HG03139 (cell line): ENCODE measurements at regions not wholly inside any gene's neighbourhood (a gene's known extent, or its start where the extent isn't known, plus 50 kb on each side); places are given as distances from the start of the nearest gene placed in this dataset.
"Not testable (repeated sequence)": the region's sequence is repeated elsewhere in the genome, so short reads cannot be mapped to it uniquely, and the experiment has no call there.

Source experiments
- ATAC-seq: cut with Tn5 transposase; IDR thresholded peaks from one replicate; pipeline ENCODE4 v1.9.1; 2021; ENCODE audit not compliant: unreplicated experiment

DNA sequence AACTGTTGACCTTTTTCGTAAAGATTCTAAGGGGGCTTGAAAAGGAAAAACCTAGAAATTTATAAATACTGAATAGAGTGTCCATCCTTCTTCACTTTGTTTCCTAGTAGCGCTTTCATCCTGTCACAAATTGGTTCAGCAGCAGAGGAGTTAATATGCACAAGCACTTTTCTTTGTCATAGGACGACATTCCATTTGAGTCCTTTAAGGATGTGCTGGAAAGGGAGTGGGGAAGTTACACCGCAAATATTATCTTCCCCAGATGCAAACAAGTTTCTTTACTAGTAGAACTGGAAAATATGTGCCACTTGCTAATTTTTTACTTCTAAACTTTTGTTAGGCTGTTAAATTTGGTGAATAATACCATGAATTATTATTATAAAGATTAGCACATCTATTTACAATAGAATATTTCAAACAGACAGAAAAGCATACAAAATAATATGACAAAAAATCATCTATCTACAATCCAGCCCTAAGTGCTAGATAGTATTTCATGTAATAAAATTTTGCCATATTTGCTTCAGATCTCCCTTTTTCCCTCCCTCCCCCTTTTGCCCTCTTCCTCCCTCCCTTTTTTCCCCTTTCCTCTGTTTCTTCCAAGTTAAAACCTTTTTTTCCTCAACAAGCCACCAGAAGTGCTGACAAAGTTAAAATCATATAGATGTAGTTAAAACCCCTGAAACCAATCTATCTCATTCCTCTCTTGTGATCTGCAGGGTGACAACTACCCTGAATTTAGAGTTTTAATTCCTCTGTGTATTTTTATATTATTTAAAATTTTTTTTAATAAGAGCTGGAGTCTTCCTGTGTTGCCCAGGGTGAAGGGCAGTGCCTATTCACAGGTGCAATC is 50.5 kb upstream of the MAP4K3 start:
- ATAC-seq: no peak

DNA sequence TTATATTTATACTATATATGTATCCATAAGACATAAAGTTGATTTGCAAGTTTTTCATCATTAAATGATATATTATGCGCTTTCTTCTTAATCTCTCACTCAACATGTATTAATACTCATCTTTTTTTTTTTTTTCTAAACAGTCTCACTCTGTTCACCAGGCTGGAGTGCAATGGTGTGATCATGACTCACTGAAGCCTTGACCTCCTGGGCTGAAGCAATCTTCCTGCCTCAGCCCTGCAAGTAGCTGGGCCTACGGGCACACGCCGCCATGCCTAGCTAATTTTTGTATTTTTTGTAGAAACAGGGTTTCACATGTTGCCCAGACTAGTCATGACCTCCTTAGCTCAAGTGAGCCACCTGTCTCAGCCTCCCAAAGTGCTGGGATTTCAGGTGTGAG is 51.4 kb upstream of the MAP4K3 start:
- no peak for ATAC-seq

DNA sequence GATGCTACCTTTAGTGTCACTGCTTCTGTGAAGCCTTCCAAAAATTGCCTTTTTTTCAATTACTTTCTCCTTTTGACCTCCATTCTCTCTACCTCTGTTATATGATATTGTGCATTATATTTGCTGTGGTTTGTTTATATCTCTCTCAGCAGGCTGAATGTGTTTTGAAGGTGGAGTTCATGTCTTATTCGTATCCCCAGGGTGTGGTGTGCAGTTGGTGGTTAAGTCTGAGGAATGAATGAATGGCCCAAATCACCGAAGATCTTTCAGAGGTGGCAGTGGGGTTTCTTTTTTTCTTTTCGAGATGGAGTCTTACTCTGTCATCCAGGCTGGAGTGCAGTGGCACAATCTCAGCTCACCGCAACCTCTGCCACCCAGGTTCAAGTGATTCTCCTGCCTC is 53.5 kb upstream of the MAP4K3 start:
- no peak for ATAC-seq

DNA sequence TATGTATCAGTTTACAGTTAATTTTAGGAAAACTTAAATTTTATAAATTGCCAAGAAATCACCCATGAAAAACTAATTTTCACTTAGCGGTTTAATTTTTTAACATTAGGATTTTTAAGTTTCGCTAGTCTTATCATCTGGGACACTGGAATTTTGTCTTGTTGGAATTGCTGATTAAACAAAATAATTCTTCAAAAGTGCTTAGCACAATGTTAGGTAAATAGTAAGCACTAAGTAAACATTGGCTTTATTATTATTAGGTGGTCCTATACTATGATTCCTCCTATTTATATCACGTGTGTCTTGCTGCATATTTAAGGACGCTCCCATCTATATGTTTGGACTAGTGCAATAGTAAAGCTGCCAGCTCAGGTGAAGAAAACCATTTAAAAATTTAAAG is 54.6 kb upstream of the MAP4K3 start:
- peak; percentile 5 for ATAC-seq

DNA sequence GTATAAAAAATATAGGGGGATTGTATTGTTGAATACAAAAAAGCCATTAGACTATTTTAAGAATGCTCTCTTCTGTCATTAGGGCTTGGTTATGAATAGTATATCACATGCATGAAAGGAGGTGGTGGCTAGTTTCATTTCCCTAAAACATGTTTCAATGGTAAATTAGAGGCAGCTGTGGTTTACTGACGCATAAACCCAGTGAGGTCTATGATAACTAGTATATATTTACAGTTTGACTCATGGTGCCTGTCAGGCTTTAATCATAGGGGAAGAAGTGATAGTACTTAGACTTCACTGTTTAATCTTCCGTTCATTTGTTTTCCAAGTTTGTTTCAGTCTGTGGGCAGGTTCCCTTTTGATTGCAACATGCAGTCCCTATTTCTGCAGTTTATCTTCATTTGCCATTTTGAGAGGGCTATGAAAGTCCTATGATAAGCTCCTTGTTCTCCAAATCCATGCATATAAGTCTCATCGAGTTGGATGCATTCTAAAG is 55.1 kb upstream of the MAP4K3 start:
- peak; percentile 94 for ATAC-seq

DNA sequence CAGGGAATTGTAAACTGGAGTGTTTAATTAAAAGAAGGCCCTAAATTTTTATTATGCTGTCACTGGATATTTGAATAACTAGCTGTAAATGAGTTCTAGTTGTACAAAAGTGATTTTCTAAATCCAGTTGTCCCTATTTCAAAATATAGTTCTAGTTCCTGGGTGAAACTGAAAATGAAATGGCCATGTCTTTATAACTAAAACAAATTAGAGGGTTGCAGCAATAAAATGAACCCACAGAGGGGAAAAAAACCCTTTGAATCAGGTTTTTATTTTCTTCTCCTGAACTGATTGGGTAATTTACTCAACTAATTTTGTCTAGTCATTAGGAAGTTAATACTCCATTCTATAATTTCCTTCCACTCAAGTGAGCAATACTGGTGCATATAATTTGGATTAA is 55.6 kb upstream of the MAP4K3 start:
- ATAC-seq: no peak

DNA sequence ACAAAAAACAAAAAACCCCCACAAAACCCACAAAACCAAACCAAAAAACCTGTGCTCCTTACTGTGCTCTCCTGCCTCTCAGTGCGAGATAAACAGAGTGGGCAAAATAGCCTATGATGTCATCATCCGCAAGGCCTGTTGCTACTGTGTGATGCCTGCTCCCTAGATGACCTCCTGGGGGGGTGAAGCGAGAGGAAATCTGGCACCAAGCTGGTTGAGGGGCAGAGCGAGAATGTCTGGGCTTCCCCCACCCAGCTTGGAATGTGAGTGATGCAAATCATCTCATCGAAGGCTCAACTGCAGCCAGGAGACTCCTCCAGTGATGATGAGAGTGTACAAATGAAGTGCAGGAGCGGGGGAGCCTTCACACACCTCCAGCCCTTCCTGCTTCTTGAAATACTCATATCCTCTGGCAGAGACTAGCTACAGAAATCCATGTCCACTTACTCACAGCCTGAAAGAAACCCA is 57.7 kb upstream of the MAP4K3 start:
- peak; percentile 41 for ATAC-seq

DNA sequence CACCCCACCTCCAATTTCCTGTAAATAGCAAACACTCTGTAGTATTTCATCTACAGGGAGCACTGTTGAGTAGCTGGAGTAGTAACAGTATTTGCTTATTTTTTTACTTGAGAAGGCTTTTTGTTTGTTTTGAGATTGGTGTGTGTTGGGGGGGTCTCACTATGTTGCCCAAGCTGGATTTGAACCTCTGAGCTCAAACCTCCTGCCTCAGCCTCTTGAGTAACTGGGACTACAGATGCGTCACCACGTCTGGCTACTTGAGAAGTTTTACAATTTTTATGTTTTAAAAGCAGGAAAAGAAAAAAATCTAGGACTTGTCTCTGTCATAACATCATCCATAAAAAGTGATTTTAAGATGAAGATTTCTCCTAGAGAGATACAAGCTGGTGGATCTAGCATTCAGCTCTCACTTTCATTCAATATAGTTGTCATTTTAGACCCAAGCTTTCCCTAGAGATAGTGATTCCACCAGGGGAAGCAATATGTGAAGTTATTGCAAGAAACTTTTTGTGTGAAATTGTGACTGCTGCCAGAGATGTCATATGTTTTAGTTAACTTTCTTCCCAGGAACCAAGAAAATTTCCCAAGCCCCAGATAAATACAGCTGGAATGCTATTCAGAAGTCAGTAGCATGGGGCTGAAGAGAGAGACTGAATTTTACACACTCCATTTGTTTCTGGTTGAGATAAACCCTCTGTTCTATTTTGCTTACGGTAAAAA is 60.2 kb upstream of the MAP4K3 start:
- ATAC-seq: no peak

DNA sequence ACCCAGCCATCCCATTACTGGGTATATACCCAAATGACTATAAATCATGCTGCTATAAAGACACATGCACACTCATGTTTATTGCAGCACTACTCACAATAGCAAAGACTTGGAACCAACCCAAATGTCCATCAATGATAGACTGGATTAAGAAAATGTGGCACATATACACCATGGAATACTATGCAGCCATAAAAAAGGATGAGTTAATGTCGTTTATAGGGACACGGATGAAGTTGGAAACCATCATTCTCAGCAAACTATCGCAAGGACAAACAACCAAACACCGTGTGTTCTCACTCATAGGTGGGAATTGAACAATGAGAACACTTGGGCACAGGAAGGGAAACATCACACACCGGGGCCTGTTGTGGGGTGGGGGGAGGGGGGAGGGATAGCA is 61.1 kb upstream of the MAP4K3 start:
- not testable (repeated sequence) for ATAC-seq

DNA sequence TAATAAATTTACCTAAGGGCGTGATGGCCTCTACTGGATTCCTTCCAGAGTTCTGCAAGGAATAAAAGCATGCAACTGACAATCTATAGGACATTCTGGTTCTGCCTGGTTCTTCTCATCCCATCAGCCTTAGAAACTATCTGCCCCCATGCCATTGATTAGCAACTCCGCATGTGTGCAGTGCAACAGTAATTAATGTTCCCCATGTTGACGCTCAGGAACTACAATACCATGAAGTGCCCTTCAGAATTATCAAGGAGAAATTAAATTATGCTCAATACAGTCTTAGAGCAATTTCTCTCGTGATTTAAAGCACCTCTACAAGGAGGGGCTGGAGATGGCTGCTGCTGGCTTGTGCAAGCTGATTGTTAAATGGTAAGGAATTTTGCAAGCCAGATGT is 61.7 kb upstream of the MAP4K3 start:
- no peak for ATAC-seq

DNA sequence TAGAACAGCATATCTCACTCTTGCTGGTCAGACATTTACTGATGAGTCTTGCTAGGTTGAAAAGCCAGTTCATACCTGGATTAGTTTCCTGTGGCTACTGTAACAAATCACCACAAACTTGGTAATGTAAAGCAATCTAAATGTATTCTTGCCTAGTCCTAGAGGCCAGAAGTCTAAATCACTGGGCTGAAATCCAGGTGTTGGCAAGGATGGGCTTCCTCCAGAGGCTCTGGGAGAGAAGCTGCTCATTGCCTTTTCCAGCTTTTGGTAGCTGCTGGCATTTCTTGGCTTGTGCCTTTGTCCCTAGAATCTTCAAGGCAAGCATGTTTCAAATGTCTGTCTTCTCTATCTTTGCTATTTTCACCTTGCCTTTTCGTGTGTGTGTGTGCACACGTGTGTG is 62.3 kb upstream of the MAP4K3 start:
- ATAC-seq: no peak

DNA sequence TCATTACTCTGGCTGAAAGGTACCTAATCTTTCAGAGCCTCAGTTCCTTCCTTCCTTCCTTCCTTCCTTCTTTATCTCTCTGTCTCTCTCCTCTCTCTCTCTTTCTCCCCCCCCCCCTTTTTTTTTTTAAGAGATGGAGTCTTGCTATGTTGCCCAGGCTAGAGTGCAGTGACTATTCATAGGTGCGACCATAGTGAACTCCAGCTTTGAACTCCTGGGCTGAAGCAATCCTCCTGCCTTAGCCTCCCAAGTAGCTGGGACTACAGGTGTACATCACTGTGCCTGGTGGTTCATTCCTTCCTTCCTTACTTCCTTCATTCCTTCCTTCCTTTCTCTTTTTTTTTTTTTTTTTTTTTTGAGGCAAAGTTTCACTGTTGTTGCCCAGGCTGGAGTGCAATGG is 64.3 kb upstream of the MAP4K3 start:
- ATAC-seq: no peak

DNA sequence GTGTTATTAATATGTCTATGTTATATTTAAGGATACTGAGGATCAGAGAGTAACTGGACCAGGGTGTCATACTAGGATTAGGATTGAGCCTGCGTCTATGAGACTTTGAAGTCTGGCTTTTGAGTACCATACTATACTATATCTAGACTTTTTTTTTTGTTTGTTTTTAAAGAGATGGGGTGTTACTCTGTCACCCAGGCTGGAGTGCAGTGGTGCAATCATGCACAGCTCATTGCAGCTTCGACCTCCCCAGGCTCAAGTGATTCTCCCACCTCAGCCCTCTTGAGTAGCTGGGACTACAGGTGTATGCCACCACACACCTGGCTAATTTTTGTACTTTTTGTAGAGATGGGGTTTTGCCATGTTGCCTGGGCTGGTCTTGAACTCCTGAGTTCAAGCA is 66.2 kb upstream of the MAP4K3 start:
- no peak for ATAC-seq

DNA sequence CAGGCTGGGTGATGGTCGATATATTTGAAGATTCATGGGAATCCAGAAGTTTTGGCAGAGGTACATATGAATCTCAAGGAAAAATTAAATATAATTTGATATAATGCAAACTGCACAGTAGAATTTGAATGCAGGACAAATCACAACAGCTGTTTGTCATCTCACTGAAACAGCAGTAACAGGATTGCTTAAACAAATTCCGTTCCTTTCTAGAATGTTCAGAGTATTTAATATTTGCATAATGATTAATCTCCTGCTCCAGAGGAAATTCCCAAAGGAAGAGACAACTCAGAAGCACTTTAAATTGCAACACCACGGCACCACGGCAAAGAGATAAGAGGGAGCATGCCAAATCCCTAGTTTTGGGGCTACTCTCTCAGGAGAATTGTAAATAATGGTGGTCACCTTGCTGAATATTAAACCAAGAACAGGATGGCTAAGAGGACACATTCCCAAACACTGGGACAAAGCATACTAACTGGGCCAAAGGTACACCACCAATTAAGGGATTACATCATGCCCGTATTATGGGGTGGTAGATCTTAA is 67.8 kb upstream of the MAP4K3 start:
- no peak for ATAC-seq

DNA sequence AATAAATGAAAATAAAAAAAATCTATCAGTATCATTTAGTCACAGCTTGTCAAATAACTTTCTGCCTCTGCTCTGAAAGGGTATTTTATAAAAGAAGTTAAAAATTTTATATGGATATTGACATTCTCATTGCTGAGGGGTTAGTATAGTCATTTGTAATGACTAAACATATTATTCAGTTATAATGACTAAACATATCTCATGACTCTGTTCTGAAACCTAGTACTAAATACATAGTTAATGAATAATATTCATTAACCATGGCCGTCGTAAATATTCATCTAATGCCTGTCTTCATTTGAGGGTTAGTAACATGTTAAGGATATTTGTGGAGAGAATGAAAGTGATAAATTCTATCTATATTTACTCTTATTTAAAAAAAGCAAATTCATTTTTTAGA is 69.1 kb upstream of the MAP4K3 start:
- peak; percentile 50 for ATAC-seq

DNA sequence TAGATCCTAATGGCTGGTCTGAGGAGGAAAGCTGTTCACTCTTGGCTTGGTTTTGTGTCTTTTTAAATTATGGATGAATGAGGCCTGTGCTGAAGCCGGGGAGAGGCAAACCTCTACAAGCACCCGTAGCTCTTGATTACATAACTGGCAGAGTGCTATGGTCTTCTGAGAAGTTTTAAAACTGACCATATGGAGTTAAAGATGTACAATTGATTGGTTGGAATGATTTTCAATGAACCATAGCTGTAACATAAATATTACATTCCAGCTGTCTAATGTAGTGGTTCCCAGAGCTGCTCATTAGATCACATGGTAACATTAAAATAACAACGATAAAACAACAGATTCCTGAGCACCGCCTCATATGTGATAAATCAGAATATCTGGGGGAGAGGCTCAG is 71.1 kb upstream of the MAP4K3 start:
- ATAC-seq: no peak

DNA sequence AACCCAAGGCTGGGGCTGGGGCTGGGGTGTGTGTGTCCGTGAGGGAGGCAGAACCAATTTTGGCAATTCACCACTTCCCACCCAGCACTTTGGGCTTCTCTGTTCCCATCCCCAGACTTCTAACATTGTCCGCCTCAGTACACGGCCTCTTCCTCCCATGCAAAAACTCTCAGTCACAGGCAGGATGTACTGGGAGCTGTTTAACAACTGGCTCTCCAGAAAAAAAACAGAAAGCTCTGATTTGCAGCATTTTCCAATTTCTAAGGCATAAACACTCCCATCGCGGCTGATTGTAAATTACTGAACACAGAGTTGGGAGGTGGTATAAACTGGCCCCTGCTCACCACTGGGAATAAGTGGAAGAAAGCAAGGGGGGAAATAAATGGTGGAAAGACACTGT is 73.1 kb upstream of the MAP4K3 start:
- ATAC-seq: no peak

DNA sequence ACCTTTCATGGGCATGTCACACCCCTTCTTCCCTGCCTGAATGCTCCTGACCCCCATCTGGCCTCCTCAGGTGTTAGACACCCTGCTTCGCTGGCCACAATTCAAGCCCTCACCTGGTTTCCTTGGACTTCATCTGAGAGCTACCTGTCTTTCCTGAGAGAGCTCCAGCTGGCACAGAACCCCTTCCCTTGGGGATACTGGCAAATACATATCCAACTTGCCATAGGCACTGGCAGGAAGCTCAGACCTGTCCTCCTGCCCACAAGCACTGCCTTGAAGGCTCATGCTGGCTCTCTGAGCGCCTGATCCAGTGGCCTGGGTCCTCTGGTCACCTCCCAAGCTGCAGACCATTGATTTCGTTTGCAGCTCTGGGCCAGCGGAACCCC is 74.1 kb upstream of the MAP4K3 start:
- no peak for ATAC-seq

DNA sequence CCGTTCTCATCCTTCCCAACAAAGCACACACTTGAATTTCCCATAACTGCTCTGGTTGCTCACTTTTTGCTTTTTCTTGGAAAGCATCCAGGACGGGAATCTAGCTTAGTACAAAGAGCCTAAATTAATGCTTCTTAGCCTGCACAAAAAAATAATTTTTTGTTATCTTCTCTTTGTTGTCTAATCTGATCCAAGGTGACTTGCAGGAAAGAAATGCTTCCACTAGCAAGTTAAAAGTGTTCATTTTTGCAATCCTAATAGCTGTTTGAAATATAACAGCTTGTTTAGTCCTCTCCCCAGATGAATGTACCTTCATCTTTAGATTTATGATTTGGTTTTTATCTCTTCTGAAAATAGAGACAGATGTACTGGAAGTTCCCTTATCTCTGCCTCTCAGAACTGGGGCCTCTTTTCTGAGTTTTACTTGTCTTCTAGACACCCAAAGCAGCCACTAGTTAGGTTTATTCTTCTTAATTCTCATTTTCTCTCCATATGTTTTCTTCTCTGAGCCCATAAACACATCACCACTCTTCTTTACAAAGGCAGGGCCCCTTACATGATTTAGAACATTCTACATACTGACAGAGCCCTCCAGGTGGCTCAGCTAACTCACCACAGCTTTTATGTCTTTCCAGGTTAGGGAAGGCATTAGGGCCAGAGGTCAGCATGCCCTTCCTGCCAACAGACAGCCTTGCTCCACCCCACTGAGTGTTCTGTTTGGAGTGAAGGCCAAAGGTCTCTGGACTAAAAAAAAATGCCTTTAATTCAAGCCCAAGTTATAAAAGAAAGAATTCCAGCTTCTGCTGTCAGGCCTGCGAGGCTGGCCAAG is 74.7 kb upstream of the MAP4K3 start:
- ATAC-seq: no peak

DNA sequence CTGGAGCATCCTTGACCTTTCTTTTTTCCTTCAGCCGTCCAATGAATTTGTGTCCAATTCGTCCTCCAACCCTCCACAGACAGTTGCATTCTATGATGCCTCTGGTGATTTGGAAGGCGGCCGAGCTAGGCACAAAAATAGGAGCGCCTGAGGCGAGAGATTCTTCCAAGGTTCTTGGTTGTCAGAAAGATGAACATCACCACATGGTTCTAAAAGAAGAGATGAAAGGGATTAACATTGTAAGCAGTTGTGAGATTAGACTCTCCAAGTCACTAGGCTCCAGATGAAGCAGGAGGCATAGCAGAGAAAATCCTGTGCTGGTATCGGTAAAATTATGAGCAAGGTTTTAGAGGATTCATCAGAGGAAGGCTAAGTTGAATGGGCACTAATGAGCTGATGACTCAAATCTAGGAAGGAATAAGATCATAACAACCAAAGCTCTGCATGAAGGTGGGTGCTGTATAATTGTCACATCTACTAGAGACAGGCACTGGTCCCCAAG is 75.4 kb upstream of the MAP4K3 start:
- no peak for ATAC-seq

DNA sequence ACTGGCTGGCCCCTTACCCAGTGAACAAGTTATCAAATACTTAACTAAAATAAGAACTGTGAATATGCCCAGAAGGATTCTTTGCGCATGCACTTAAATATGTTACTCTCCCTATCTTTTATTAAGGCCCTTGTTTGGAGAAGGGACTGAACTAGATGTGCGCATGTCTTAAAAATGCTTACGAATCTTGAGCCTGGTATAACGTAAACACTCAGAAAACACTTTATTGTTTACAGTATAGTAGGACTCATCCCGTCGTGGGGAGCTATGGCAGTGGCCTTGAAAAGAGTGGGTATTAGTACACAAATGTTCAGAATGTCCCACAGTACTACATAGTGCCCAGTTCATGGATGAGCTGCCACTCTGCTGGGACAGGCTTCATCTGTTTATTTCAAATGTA is 75.9 kb upstream of the MAP4K3 start:
- ATAC-seq: no peak
